ENCODE measurements at regions not wholly inside any gene's neighbourhood (a gene's known extent, or its start where the extent isn't known, plus 50 kb on each side); places are given as distances from the start of the nearest gene placed in this dataset.

GRCh38 chrX:23118890-23119527 lies 119.2 kb downstream of the DDX53 start:
- TF ChIP-seq CTCF (IDR thresholded peaks at IDR 0.05) (no peak), REST (IDR thresholded peaks at IDR 0.05; ENCODE audit: low read depth, low read length) (no peak), JUND (IDR thresholded peaks at IDR 0.05) (no peak), EZH2phosphoT487 (IDR thresholded peaks at IDR 0.05; ENCODE audit: borderline replicate concordance, low read depth) (no peak), NRF1 (IDR thresholded peaks at IDR 0.05; ENCODE audit: low read depth, low read length) (no peak), RCOR1 (IDR thresholded peaks at IDR 0.05; ENCODE audit: low read length) (no peak), TCF12 (IDR thresholded peaks at IDR 0.05) (no peak), POLR2AphosphoS5 (IDR thresholded peaks at IDR 0.05; ENCODE audit: low read depth, low read length) (no peak), SIN3A (IDR thresholded peaks at IDR 0.05; ENCODE audit: borderline replicate concordance, low read depth, low read length) (no peak), GATA2 (CRISPR knock-in tag; IDR thresholded peaks at IDR 0.05) (no peak), FOXJ3 (CRISPR knock-in tag; IDR thresholded peaks at IDR 0.05) (no peak), USF1 (IDR thresholded peaks at IDR 0.05; ENCODE audit: borderline replicate concordance, low read depth) (no peak)
